Thymus (tissue), 11 donors: ENCODE measurements at regions not wholly inside any gene's neighbourhood (a gene's known extent, or its start where the extent isn't known, plus 50 kb on each side); places are given as distances from the start of the nearest gene placed in this dataset.

Experiments used
- DNase-seq, 9 donors: peaks; one replicate each; pipeline ENCODE4 v3.0.0-alpha.2; 2013; ENCODE audit warnings: low spot score in 9 of 9, low read depth in 6 of 9, missing footprints in 1 of 9
- H3K27ac ChIP-seq, 2 donors: one replicate each; pipeline ENCODE4 v1.5.1; 2013; ENCODE audit warnings: control low read depth in 1 of 2, low read depth in 1 of 2, low read length in 1 of 2, mild to moderate bottlenecking in 1 of 2, moderate library complexity in 1 of 2
- H3K27me3 ChIP-seq, 2 donors: one replicate each; pipeline ENCODE4 v1.5.1; 2013; ENCODE audit warnings: low read length in 1 of 2; ENCODE audit not compliant: control insufficient read depth in 2 of 2, insufficient read depth in 1 of 2
- H3K36me3 ChIP-seq, 2 donors: one replicate each; pipeline ENCODE4 v1.5.1; 2013; ENCODE audit warnings: low read length in 1 of 2, mild to moderate bottlenecking in 1 of 2, moderate library complexity in 1 of 2; ENCODE audit not compliant: control insufficient read depth in 2 of 2, insufficient read depth in 2 of 2
- H3K4me1 ChIP-seq, 2 donors: one replicate each; pipeline ENCODE4 v1.5.1; 2013; ENCODE audit warnings: low read length in 2 of 2; ENCODE audit not compliant: control insufficient read depth in 2 of 2, insufficient read depth in 2 of 2
- H3K4me3 ChIP-seq, 2 donors: one replicate each; pipeline ENCODE4 v1.5.1; 2013; ENCODE audit warnings: low read length in 2 of 2, control low read depth in 1 of 2, mild to moderate bottlenecking in 1 of 2
- H3K9me3 ChIP-seq, 2 donors: one replicate each; pipeline ENCODE4 v1.5.1; 2013; ENCODE audit warnings: low read length in 1 of 2, mild to moderate bottlenecking in 1 of 2; ENCODE audit not compliant: control insufficient read depth in 2 of 2, insufficient read depth in 1 of 2
- WGBS: extraction: QIAGEN DNeasy Blood & Tissue Kit; methylation state at CpG from one replicate; pipeline ENCODE4 v1.1.7; 2013; 5-methylcytosine and 5-hydroxymethylcytosine counted together
- donor health status: healthy.

DNA sequence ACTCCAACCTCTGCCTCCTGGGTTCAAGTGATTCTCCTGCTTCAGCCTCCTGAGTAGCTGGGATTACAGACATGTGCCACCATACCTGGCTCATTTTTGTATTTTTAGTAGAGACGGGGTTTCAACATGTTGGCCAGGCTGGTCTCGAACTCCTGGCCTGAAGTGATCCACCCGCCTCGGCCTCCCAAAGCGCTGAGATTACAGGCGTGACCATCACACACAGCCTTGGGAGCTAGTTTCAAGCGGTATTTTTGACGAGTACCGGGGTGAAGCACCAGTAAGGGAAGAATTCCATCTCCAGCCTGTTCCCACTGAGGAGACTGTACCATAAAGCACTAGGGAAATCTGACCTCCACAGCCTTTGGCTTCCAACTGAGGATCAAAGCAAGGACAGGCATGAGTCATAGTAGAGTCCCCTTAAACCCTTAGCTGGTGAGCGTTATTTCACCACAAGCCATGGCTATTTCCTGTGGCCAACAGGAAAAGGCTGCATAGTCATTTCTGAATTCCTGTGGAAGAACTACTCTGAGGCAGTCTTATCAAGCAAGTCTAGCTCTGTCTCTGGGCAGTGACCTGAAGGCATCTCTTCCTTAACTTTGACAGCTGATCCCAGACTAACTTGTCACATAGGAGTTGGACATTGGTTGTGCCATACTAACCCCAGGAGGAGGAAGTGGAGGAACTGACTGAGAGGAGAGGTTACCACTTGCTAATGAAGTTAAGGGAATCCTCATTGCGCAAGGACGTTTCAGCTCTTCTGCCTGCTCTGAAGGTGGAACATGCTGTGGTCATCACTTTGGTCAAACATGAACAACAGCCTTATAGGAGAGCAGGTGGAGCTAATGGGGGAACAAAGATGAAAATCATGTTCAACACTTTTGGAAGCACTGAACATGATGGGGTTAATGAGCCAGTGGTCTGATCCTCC, 85.8 kb upstream of the DMRT1 start:
- 93% methylated on average over 12 of the region's 12 CpGs for WGBS
- Histone ChIP-seq H3K9me3 (no peaks in the 10 kb centered on the region), H3K27ac (peak overlapping the region in 1 of 2 donors; percentile 0), H3K27me3 (no peaks in the 10 kb centered on the region), H3K4me3 (no peak overlapping the region), H3K36me3 (no peaks in the 10 kb centered on the region), H3K4me1 (peaks cover 6 to 12% of the 10 kb centered on the region in 2 donors)
- no peak for DNase-seq

GRCh38 chr9:757246-757881, 84.1 kb upstream of the DMRT1 start:
- no peak for DNase-seq
- Histone ChIP-seq H3K4me3 (no peak overlapping the region), H3K36me3 (no peaks in the 10 kb centered on the region), H3K27me3 (no peaks in the 10 kb centered on the region), H3K9me3 (no peaks in the 10 kb centered on the region), H3K27ac (no peak overlapping the region), H3K4me1 (no peaks in the 10 kb centered on the region)
- WGBS, result 82% methylated on average over 13 of the region's 13 CpGs

- DNase-seq, result no peak
- Histone ChIP-seq H3K4me1 (no peaks in the 10 kb centered on the region), H3K9me3 (no peaks in the 10 kb centered on the region), H3K27me3 (no peaks in the 10 kb centered on the region), H3K36me3 (no peaks in the 10 kb centered on the region), H3K27ac (no peak overlapping the region), H3K4me3 (no peak overlapping the region)
- 93% methylated on average over 5 of the region's 5 CpGs for WGBS
These were observed 83.4 kb upstream of the DMRT1 start for GRCh38 chr9:758146-758545.

DNA sequence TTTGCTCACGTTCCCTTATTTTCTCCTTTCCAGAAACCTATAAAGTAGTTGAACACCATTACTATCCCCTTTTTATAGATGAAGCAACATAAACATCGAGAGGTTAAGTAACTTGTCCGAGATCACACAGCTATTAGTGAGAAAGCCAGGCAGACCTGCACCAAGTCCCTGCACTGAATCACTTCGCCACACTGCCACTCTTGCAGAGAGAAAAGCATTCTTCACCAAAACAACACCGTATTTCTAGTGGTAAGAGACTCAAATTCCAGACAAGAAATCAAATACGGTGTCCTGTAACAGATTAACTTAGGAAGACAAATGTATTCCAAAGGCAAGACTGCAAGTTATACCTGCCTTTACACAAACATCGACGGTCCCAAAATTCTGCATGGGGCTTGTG, 82.0 kb upstream of the DMRT1 start:
- no peaks in the 10 kb centered on the region for H3K9me3 ChIP-seq
- no peaks in the 10 kb centered on the region for H3K27me3 ChIP-seq
- H3K4me3 ChIP-seq, result no peak overlapping the region
- no peak for DNase-seq
- no peaks in the 10 kb centered on the region for H3K4me1 ChIP-seq
- WGBS, result 94% methylated on average over 8 of the region's 8 CpGs
- H3K27ac ChIP-seq, result no peak overlapping the region
- H3K36me3 ChIP-seq, result no peaks in the 10 kb centered on the region

DNA sequence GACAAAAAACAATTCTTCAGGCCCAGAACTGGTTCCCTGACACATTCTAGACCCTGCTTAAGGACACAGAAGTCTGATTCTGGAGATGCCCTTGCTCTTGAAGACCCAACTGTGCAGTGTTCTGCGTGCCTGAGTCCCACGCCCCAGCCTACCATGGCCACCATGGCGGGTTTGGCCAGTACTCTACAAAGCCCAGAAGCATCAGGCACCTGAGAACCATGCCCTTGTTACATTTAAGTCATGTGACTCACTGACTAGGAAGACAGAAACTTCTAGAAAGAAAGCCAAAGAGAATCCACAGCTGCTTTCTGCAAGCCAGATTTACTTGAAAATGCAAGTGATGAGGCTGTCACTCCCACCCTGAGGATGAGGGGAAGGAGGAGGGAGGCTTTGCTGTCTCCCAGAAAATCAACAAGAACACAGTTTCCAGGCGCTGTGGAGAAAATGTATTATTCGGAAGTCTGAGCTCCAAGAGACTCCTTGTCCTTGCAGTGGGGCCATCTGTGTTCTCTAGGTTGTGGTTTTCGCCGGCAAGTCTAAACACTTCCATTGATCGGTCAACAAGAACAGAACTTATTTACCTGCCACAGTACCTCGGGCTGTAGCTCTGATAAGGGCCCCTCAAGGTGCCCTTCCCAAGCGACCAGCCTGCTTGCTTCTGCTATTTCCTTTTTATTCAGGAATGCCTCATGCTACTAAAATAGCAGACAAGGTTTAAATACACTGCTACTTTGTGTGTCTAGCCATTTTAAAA, 81.3 kb upstream of the DMRT1 start:
- H3K9me3 ChIP-seq, result no peaks in the 10 kb centered on the region
- H3K27me3 ChIP-seq, result no peaks in the 10 kb centered on the region
- DNase-seq, result no peak
- 96% methylated on average over 10 of the region's 10 CpGs for WGBS
- no peaks in the 10 kb centered on the region for H3K4me1 ChIP-seq
- no peak overlapping the region for H3K4me3 ChIP-seq
- H3K27ac ChIP-seq, result no peak overlapping the region
- no peaks in the 10 kb centered on the region for H3K36me3 ChIP-seq

DNA sequence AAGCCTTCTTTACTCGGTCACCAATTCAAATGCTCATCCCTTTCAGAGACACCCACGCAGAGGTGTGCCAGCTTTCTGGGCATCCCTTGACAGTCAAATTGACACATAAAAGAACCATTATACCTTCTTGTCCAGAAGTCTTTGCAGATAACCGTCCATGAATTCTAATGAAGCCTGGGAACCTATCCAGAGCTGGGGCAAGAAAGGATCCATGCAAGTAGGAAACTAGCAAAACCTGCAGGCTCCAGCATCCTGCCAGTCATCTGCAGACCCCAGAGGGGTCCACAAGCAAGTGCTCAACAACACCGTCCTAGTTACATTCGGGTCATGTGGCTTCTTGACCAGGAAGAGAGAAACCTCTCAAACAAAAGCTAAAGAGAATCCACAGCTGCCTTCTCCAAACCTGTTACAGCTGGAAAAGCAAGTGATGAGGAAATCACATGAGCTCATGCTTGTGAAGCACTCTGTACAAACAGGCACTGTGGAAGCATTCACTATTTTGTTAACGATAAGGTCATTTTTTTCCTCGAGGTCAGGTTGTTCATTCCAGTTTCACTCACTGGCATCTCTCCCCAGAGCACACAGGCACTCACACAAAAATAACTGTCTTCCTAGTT, 80.2 kb upstream of the DMRT1 start:
- Histone ChIP-seq H3K27ac (no peak overlapping the region), H3K9me3 (no peaks in the 10 kb centered on the region), H3K4me3 (no peak overlapping the region), H3K36me3 (no peaks in the 10 kb centered on the region), H3K27me3 (no peaks in the 10 kb centered on the region), H3K4me1 (no peaks in the 10 kb centered on the region)
- 95% methylated on average over 7 of the region's 7 CpGs for WGBS
- no peak for DNase-seq

GRCh38 chr9:761793-762560, 79.5 kb upstream of the DMRT1 start:
- Histone ChIP-seq H3K27me3 (no peaks in the 10 kb centered on the region), H3K4me1 (no peaks in the 10 kb centered on the region), H3K36me3 (no peaks in the 10 kb centered on the region), H3K27ac (no peak overlapping the region), H3K9me3 (no peaks in the 10 kb centered on the region), H3K4me3 (no peak overlapping the region)
- WGBS, result 96% methylated on average over 13 of the region's 13 CpGs
- no peak for DNase-seq

GRCh38 chr9:763692-764091, 77.8 kb upstream of the DMRT1 start:
- Histone ChIP-seq H3K27ac (no peak overlapping the region), H3K36me3 (no peaks in the 10 kb centered on the region), H3K27me3 (no peaks in the 10 kb centered on the region), H3K4me1 (no peaks in the 10 kb centered on the region), H3K4me3 (no peak overlapping the region), H3K9me3 (no peaks in the 10 kb centered on the region)
- no peak for DNase-seq
- 87% methylated on average over 6 of the region's 6 CpGs for WGBS
